Keratinocyte (primary cell): ENCODE measurements at regions not wholly inside any gene's neighbourhood (a gene's known extent, or its start where the extent isn't known, plus 50 kb on each side); places are given as distances from the start of the nearest gene placed in this dataset.

Experiments
- DNase-seq: peaks from one replicate; pipeline ENCODE4 v3.0.0-alpha.2; 2011; ENCODE audit warnings: low read depth, missing footprints, low spot score
- FAIRE-seq: peaks from 2 replicates; lab custom pipeline; 2011; peaks lifted over from hg19 to GRCh38; lab: Jason Lieb, UNC
- H2AFZ ChIP-seq: 2 replicates; pipeline ENCODE4 v1.6.0; 2012; ENCODE audit warnings: low read length, control low read depth, inconsistent platforms; ENCODE audit not compliant: control insufficient read depth
- H3K27ac ChIP-seq: 2 replicates; pipeline ENCODE4 v1.5.1; 2011; ENCODE audit warnings: low read length; ENCODE audit not compliant: control insufficient read depth, insufficient read depth
- H3K27me3 ChIP-seq: 3 replicates; pipeline ENCODE4 v1.6.0; 2011; ENCODE audit warnings: low read length; ENCODE audit not compliant: control insufficient read depth, insufficient read depth; ENCODE audit errors: extremely low read depth
- H3K36me3 ChIP-seq, 2 experiments: 2 replicates in 1 of 2; 3 replicates in 1 of 2; pipeline ENCODE4 v1.5.1; 2011; ENCODE audit warnings: low read length in 2 of 2, mild to moderate bottlenecking in 1 of 2; ENCODE audit not compliant: control insufficient read depth in 2 of 2, insufficient read depth in 2 of 2; ENCODE audit errors: extremely low read depth in 1 of 2
- H3K4me1 ChIP-seq: 3 replicates; pipeline ENCODE4 v1.5.1; 2011; ENCODE audit warnings: low read length; ENCODE audit not compliant: control insufficient read depth, insufficient read depth; ENCODE audit errors: extremely low read depth
- H3K4me2 ChIP-seq: 3 replicates; pipeline ENCODE4 v1.6.0; 2011; ENCODE audit warnings: low read depth, low read length; ENCODE audit not compliant: control insufficient read depth, insufficient read depth; ENCODE audit errors: extremely low read depth
- H3K4me3 ChIP-seq, 3 experiments: fragments of 200-600 bp in 1 of 3; sonication (generic) in 1 of 3; 2 replicates in 2 of 3; 3 replicates in 1 of 3; pipeline ENCODE4 v1.5.1; 2011 to 2016; ENCODE audit warnings: low read length in 3 of 3, mild to moderate bottlenecking in 3 of 3, control low read depth in 2 of 3, inconsistent platforms in 1 of 3, low read depth in 1 of 3, mixed read lengths in 1 of 3, mixed run types in 1 of 3, moderate library complexity in 1 of 3; ENCODE audit not compliant: control insufficient read depth in 2 of 3, insufficient read depth in 2 of 3; ENCODE audit errors: extremely low read depth in 1 of 3
- H3K79me2 ChIP-seq: 2 replicates; pipeline ENCODE4 v1.6.0; 2012; ENCODE audit warnings: low read length; ENCODE audit not compliant: control insufficient read depth, insufficient read depth
- H3K9ac ChIP-seq: 3 replicates; pipeline ENCODE4 v1.6.0; 2011; ENCODE audit warnings: low read length; ENCODE audit not compliant: control insufficient read depth, insufficient read depth; ENCODE audit errors: extremely low read depth
- H3K9me1 ChIP-seq: 3 replicates; pipeline ENCODE4 v1.6.0; 2011; ENCODE audit warnings: low read length; ENCODE audit not compliant: control insufficient read depth, insufficient read depth; ENCODE audit errors: extremely low read depth
- H3K9me3 ChIP-seq: 2 replicates; pipeline ENCODE4 v1.5.1; 2012; ENCODE audit warnings: low read depth, low read length; ENCODE audit not compliant: control insufficient read depth
- H4K20me1 ChIP-seq: 3 replicates; pipeline ENCODE4 v1.6.0; 2011; ENCODE audit warnings: low read length; ENCODE audit not compliant: control insufficient read depth, insufficient read depth; ENCODE audit errors: extremely low read depth
- EZH2 ChIP-seq: IDR thresholded peaks from one replicate; pipeline ENCODE4 v1.6.1; 2012; ENCODE audit warnings: inconsistent platforms, mild to moderate bottlenecking, low read length, moderate library complexity
- dilution Hi-C: fragments of 300-500 bp; cut with MboI; formaldehyde crosslinking; loops from one replicate; pipeline ENCODE4 v1.7.0; 2020; ENCODE audit warnings: low sequenced_read_pairs; ENCODE audit not compliant: extremely low pct_ligation_motif_present
- TF ChIP-seq, protein P1 (sequence below), 3 experiments: IDR thresholded peaks in 1 of 3; conservative IDR thresholded peaks in 1 of 3; optimal IDR thresholded peaks in 1 of 3; 2 replicates in 2 of 3; 3 replicates in 1 of 3; pipeline versions ENCODE3 to v1.5.1; 2011; ENCODE audit warnings: low read length in 3 of 3, mild to moderate bottlenecking in 3 of 3, moderate library complexity in 2 of 3, control low read depth in 1 of 3, inconsistent platforms in 1 of 3; ENCODE audit not compliant: insufficient read depth in 2 of 3; ENCODE audit errors: extremely low read depth in 1 of 3

- Histone ChIP-seq H4K20me1 (peaks cover 8% of the 10 kb centered on the region), H3K9me3 (no peaks in the 10 kb centered on the region), H3K36me3 (peaks cover 18 to 28% of the 10 kb centered on the region in 2 experiments), H2AFZ (no peak overlapping the region), H3K27me3 (no peaks in the 10 kb centered on the region), H3K4me2 (no peak overlapping the region), H3K79me2 (no peaks in the 10 kb centered on the region), H3K27ac (no peak overlapping the region), H3K9ac (no peak overlapping the region), H3K4me3 (no peak overlapping the region), H3K4me1 (peaks cover 7% of the 10 kb centered on the region), H3K9me1 (no peaks in the 10 kb centered on the region)
- DNase-seq (no peak), FAIRE-seq (no peak)
- TF ChIP-seq EZH2 = no peak
- TF ChIP-seq, protein P1, sequence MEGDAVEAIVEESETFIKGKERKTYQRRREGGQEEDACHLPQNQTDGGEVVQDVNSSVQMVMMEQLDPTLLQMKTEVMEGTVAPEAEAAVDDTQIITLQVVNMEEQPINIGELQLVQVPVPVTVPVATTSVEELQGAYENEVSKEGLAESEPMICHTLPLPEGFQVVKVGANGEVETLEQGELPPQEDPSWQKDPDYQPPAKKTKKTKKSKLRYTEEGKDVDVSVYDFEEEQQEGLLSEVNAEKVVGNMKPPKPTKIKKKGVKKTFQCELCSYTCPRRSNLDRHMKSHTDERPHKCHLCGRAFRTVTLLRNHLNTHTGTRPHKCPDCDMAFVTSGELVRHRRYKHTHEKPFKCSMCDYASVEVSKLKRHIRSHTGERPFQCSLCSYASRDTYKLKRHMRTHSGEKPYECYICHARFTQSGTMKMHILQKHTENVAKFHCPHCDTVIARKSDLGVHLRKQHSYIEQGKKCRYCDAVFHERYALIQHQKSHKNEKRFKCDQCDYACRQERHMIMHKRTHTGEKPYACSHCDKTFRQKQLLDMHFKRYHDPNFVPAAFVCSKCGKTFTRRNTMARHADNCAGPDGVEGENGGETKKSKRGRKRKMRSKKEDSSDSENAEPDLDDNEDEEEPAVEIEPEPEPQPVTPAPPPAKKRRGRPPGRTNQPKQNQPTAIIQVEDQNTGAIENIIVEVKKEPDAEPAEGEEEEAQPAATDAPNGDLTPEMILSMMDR (optimal IDR thresholded peaks at IDR 0.05 in 1 of 3, IDR thresholded peaks at IDR 0.05 in 1 of 3, conservative IDR thresholded peaks at IDR 0.05 in 1 of 3; ENCODE audit: extremely low read depth in 1 of 3, insufficient read depth in 2 of 3, low read length in 3 of 3) = no peak
- dilution Hi-C loops = no loop called here
These were observed 127.3 kb downstream of the NCOR2 start for GRCh38 chr12:124440031-124440626.

DNA sequence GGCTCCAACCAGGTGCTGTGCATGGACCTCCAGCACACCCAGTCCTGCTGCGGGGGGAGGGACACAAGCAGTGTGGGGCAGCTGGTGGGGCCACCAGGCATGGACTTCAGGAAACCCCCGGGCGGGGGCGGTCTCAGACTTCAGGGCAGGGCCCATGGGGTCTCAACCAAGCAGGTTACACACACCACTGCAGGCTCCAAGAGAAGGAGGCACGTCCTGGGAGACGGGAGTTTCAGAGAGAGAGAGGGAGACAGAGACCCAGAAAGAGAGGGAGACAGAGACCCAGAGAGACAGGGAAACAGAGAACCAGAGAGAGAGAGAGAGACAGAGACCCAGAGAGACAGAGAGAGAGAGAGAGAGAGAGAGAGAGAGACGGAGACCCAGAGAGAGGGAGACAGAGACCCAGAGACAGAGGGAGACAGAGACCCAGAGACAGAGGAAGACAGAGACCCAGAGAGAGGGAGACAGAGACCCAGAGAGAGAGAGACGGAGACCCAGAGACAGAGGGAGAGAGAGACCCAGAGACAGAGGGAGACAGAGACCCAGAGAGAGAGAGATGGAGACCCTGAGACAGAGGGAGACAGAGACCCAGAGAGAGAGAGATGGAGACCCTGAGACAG lies 128.9 kb downstream of the NCOR2 start:
- no peaks in the 10 kb centered on the region for H3K9me3 ChIP-seq
- peaks cover 7% of the 10 kb centered on the region for H3K4me1 ChIP-seq
- no peak overlapping the region for H3K4me2 ChIP-seq
- no peak overlapping the region for H3K9ac ChIP-seq
- H3K9me1 ChIP-seq = no peaks in the 10 kb centered on the region
- DNase-seq (no peak), FAIRE-seq (no peak)
- H3K27me3 ChIP-seq = no peaks in the 10 kb centered on the region
- peaks cover 4% of the 10 kb centered on the region for H4K20me1 ChIP-seq
- dilution Hi-C loops = no loop called here
- H3K27ac ChIP-seq = no peak overlapping the region
- H3K4me3 ChIP-seq = no peak overlapping the region
- H3K79me2 ChIP-seq = no peaks in the 10 kb centered on the region
- TF ChIP-seq EZH2 = no peak
- TF ChIP-seq, protein P1 (optimal IDR thresholded peaks at IDR 0.05 in 1 of 3, IDR thresholded peaks at IDR 0.05 in 1 of 3, conservative IDR thresholded peaks at IDR 0.05 in 1 of 3; ENCODE audit: extremely low read depth in 1 of 3, insufficient read depth in 2 of 3, low read length in 3 of 3) = no peak
- H2AFZ ChIP-seq = no peak overlapping the region
- H3K36me3 ChIP-seq = peaks cover 13 to 18% of the 10 kb centered on the region in 2 experiments
